ENCODE measurements at regions not wholly inside any gene's neighbourhood (a gene's known extent, or its start where the extent isn't known, plus 50 kb on each side); places are given as distances from the start of the nearest gene placed in this dataset.

GRCh38 chr9:91134608-91135007 lies 227.1 kb downstream of the AUH start:
- DNase-seq (ENCODE audit: low read depth) = no peak

GRCh38 chr9:91137391-91137790 lies 224.3 kb downstream of the AUH start:
- no peak for DNase-seq (ENCODE audit: low read depth)

DNA sequence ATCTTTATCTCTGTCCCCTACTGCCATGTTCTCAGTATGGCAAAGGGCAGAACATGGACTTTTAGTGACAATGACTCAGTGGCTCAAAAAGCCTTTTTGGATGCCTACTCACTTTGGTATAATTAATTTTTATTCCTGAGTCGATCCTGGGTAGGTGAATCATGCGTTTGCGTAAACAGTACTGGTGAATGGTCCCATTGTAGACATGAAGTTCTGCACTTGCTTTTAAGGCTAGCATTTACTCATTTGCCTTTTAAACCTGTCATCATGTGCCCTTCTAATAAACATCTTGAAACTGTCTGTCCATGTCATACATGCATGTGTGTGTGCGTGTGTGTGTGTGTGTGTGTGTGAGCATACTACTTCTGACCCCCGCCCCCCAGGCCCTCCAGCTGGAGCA lies 223.0 kb downstream of the AUH start:
- no peak for DNase-seq (ENCODE audit: low read depth)

DNA sequence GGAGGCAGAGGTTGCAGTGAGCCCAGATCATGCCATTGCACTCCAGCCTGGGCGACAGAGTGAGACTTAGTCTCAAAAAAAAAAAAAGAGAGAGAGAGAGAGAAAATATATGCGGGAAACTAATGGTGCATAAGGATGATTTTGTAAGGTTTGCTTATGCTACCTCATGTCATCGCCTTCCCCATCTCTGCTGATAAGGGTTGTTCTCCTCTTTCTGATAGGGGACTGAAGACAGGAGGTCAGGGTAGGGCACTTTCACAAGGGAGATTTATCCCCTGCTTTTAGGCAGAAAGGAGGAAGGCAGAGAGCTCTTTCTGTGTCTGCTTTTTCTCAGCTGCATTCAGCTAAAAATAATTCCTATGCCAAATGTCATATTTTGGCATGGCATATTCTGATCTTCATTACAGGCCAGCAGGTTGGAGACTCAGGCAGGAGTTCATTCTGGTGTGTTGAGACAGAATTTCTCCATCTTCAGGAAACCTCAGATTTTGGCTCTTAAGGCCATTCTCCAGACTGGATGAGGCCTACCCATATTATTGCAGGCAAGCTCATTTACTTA lies 220.2 kb downstream of the AUH start:
- no peak for DNase-seq (ENCODE audit: low read depth)

DNA sequence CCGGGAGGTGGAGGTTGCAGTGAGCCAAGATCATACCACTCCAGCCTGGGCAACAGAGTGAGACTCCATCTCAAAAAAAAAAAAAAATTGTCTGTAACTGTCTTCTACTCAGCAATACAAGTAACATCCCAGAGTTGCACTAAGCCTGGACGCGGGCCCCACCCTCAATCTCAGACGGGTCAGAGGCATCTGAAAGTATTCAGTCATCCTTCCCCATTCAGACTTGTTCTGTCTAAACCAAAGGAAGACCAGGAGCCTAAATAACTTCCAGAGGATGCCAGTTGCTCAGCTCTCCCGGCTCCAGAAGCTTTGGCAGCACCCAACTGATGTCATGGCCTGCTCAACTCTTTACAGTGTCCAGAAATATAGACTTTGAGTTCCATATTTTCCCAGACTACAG lies 218.6 kb downstream of the AUH start:
- DNase-seq (ENCODE audit: low read depth) = no peak

DNA sequence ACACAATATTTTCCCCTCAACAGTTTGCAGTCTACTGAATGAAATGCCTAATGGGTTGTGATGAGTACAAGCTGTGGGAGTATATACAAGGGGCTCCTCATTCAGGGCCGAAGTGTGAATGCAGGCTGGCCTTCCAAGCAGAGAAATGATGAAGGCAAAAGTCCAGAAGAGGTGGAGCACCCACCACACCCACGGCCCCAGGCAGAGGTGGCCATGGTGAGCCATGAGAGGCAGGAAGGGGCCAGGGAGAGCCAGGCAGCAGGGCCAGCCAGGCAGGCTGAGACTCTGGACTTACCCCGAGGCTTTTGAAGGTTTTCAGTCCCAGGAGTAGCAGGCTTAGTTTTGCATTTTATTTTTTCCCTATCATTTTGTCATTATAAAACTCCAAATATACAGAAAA lies 218.1 kb downstream of the AUH start:
- no peak for DNase-seq (ENCODE audit: low read depth)

DNA sequence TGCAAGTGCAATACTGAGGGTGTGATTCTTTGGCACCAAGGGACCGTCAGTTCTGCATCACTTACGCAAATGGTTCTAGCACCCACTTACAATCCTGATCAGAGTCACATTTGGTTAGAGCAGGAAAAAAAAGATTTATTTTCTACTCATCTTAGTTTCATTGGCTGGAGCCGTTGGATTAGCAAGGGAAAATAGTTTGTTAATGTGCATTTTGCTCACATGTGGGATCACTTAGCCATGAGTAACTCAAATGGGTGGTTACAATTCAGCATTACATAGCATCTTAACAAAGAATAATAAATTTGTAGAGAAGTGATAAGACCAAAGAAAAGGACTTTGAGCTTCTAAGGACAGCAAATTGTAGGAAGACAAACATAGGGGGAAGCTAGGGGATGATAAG lies 216.9 kb downstream of the AUH start:
- no peak for DNase-seq (ENCODE audit: low read depth)

GRCh38 chr9:91145496-91145895 lies 216.2 kb downstream of the AUH start:
- no peak for DNase-seq (ENCODE audit: low read depth)

- no peak for DNase-seq (ENCODE audit: low read depth)
Observed at GRCh38 chr9:91146391-91147019, 215.2 kb downstream of the AUH start.

DNA sequence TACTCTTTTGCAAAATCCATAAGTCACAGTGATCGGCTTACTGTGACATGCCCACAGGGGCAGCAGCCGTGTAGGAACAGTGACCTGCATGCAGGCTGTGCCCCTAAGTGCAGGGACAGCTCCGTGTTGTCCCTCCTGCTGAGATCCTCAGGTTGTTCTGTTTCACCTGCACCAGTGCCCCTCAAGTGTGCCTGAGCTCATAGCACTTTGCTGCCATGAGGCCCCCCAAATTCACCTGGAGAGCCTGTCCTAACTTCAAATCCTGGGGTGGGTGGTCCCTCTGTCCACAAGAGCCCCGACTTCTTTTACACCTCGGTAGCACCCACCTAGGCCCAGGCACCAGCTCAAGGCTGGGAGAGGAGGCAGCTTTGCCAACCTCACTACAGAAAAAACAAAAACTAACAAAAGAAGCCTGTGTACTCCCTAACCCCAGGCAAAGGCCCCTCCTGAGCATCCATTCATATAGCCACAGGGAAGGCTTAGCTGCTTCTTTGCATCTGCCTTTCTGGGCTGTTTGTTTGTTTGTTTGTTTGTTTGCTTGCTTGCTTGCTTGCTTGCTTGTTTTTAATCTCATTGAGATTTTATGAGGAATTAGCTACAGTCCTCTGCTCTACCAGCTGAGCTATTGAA lies 214.5 kb downstream of the AUH start:
- DNase-seq (ENCODE audit: low read depth) = no peak

- DNase-seq (ENCODE audit: low read depth) = no peak
Observed at GRCh38 chr9:91148306-91148705, 213.4 kb downstream of the AUH start.

GRCh38 chr9:91150273-91150997 lies 211.3 kb downstream of the AUH start:
- DNase-seq (ENCODE audit: low read depth) = no peak

GRCh38 chr9:91150998-91151717 lies 210.6 kb downstream of the AUH start:
- DNase-seq (ENCODE audit: low read depth) = no peak

DNA sequence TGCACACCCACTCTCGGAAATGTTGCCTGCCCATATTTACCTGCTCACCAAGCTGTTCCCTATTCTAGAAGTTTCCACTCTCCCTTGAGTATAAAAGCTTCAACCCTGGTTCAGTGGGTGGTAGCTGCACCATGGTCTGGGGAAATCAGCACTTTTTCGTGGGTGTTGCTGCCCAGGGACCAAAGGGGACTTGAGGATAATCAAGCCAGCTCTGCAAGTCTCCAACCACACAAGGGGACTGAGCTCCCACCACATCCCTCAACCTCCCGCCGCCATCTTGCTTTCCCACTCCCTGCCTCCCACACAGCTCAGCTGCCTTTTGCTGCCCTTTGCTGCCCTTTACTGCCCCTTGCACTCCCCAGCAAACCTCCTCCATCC lies 210.0 kb downstream of the AUH start:
- DNase-seq (ENCODE audit: low read depth) = no peak

DNA sequence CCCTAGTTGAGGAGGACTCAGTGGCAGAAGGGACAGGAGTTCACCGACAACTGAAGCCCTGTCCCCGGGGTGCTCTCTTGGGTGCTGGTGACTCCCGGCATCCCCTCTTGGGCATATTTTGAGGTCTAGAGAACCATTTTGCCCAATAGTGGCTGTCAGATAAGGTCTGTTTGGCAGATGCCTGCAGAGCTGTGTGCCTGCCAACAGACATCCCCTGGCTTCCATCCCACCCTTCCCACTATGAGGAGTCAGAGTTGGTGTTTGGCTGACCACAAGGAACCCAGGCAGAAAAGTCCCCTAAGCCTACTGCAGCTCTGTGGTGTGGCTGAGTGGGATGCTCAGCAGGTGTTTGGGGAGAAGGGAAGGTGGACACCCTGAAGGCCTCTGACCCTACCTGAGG lies 207.0 kb downstream of the AUH start:
- no peak for DNase-seq (ENCODE audit: low read depth)

- no peak for DNase-seq (ENCODE audit: low read depth)
Observed at GRCh38 chr9:91155181-91155580, 206.5 kb downstream of the AUH start.

GRCh38 chr9:91155746-91156376 lies 205.9 kb downstream of the AUH start:
- DNase-seq (ENCODE audit: low read depth) = no peak

DNA sequence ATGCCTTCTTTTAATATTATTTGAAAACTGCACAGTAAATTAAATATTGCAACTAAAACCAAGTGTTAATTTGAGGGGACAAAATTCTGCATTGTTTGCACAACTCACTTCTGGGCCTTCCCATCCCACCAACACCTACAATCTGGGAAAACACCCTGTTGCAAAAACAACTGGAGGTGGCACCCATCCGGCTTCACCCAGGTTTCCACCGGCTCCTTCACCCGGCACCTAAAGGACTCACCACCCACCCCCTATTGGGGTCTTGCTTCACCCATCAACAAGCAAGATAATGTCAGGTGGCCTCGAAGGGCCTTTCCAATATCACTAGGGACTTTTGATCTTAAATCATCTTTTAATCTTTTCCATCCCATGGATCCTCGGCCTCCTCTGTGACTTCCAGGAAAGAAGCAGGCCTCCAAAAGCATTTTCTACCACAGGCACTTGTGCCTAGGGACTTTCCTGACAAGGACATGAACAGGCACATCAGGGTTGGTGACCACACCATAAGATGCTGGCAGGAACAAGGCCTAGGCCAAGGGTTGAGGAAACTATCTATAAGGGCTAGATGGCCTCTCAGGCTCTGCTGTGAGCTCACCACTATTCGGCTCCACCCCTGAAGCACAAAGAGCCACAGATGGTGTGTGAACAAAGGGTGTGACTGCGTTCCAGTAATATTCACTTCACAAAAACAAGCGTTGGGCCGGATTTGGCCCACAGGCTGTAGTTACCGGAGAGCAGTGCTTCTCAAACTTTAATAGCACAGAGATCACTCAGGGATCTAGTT lies 205.1 kb downstream of the AUH start:
- DNase-seq (ENCODE audit: low read depth) = no peak

DNA sequence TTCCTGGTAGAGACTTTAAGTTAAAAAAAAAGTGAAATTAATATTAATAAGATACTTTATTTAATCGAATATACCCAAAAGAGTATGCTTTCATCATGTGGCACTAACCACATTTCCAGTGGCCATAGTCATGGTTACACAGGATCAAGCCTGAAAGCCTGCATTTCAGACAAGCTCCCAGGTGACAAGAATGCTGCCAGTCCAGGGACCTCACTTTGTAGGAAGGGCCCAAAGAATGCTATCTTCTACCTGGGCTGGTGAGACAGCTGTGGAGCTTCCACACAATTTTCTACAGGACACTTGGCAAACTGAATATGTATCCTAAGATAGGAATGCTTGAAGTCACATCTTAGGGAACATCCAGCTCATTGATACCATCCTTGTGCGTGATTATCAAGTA lies 203.8 kb downstream of the AUH start:
- no peak for DNase-seq (ENCODE audit: low read depth)

GRCh38 chr9:91158286-91158685 lies 203.4 kb downstream of the AUH start:
- DNase-seq (ENCODE audit: low read depth) = no peak

DNA sequence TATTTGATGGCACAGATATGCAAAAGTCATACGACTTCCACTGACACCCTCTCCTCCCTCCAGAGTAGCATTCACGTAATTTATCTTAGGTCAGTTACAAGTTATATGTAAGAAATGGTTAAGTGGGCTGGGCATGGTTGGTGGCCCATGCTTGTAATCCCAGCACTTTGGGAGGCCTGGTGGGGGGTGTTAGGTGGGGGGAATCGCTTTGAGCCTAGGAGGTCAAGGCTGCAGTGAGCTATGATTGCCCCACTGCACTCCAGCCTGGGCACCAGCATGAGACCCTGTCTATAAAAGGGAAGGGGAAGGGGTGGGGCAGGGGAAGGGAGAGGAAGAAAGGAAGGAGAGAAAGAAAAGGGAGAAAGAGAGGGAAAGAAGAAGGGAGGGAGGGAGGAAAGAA lies 202.8 kb downstream of the AUH start:
- no peak for DNase-seq (ENCODE audit: low read depth)

Measured in stimulated activated CD8-positive, alpha-beta memory T cell treated with anti-CD3 and anti-CD28 coated beads, Interleukin-12 subunit alpha, Interleukin-12 subunit beta, amount 100 ng/mL, for 4 hours (primary cell).